BLaER1 (cell line): ENCODE measurements at regions not wholly inside any gene's neighbourhood (a gene's known extent, or its start where the extent isn't known, plus 50 kb on each side); places are given as distances from the start of the nearest gene placed in this dataset.
"Not testable (repeated sequence)": the region's sequence is repeated elsewhere in the genome, so short reads cannot be mapped to it uniquely, and the experiment has no call there.

Source experiments
- H3K27ac ChIP-seq: shearing (Covaris generic); formaldehyde crosslinking; 2 replicates; pipeline ENCODE4 v1.8.1; 2022
- H3K27me3 ChIP-seq: shearing (Covaris generic); formaldehyde crosslinking; 2 replicates; pipeline ENCODE4 v1.8.1; 2022
- H3K36me3 ChIP-seq: shearing (Covaris generic); formaldehyde crosslinking; 2 replicates; pipeline ENCODE4 v1.8.1; 2022
- H3K4me1 ChIP-seq: shearing (Covaris generic); formaldehyde crosslinking; 2 replicates; pipeline ENCODE4 v1.8.1; 2022
- H3K4me2 ChIP-seq: shearing (Covaris generic); formaldehyde crosslinking; 2 replicates; pipeline ENCODE4 v1.8.1; 2022
- H3K4me3 ChIP-seq: shearing (Covaris generic); formaldehyde crosslinking; 2 replicates; pipeline ENCODE4 v1.8.1; 2022
- H3K9ac ChIP-seq: shearing (Covaris generic); formaldehyde crosslinking; 2 replicates; pipeline ENCODE4 v1.8.1; 2022
- H3K9me3 ChIP-seq: shearing (Covaris generic); formaldehyde crosslinking; 2 replicates; pipeline ENCODE4 v1.8.1; 2022
- H4K20me1 ChIP-seq: shearing (Covaris generic); formaldehyde crosslinking; 2 replicates; pipeline ENCODE4 v1.8.1; 2022

DNA sequence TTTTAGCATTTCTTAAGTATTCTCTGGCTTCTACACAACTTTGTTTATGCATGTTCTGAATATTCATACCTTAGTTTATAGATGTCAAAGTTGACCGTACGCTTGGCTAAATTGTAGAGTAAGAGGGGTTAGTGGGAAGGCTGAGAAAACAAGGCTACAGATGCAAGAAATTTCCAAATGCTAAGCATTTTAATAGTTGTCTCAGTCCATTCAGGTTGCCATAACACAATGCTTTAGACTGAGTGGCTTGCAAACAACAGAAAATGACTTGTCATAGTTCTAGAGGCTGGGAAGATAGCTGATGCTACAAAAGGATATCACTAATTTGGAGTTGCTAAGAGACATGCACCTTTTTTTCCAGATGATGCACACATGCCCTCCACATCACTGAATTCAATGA, 53.0 kb upstream of the C1QTNF3 start:
- not testable (repeated sequence) for H3K27ac ChIP-seq, H3K9me3 ChIP-seq

DNA sequence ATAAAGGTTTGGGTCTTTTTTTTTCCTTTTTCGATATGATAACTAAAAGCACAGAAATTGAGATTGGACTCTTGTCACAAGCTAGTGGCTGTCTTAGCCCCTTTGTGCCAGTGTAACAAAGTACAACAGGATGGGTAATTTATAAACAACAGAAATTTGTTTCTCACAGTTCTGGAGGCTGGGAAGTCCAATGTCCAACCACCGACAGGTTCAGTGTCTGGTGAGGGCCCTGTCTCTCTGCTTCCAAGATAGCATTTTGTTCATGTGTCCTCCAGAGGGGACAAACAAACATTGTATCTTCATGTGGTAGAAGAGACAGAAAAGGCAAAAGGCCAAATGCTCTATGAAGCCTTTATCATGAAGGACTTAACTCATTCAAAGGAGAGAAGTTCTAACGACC, 56.9 kb upstream of the C1QTNF3 start:
- not testable (repeated sequence) for H4K20me1 ChIP-seq, H3K27ac ChIP-seq, H3K9me3 ChIP-seq, H3K4me1 ChIP-seq, H3K36me3 ChIP-seq, H3K9ac ChIP-seq, H3K4me2 ChIP-seq, H3K27me3 ChIP-seq, H3K4me3 ChIP-seq

More for the DNA sequence above, 53.0 kb upstream of the C1QTNF3 start:
- not testable (repeated sequence) for H3K36me3 ChIP-seq, H3K9ac ChIP-seq, H3K27me3 ChIP-seq, H3K4me3 ChIP-seq, H3K4me1 ChIP-seq, H3K4me2 ChIP-seq, H4K20me1 ChIP-seq

DNA sequence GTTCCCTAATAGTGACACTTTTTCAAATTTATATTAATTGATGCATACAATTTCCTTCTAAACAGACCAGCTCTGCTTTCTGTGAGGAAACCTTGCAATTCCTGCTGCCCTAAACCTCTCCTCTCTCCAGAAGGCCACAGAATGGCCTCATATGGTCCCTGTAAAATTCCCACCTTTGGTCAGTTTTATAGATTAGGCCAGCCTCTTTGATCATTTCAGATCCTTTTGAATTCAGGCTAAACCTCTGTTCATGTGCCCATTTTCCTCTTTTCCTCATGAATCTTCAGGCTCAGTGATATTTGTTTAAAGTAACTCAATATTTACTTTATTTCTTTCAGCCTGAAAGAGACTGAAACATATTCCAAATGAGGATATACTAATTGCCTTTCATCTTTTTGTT, 58.6 kb upstream of the C1QTNF3 start:
- not testable (repeated sequence) for H3K4me3 ChIP-seq, H3K9ac ChIP-seq, H3K27me3 ChIP-seq, H3K4me2 ChIP-seq, H4K20me1 ChIP-seq, H3K27ac ChIP-seq, H3K36me3 ChIP-seq, H3K4me1 ChIP-seq, H3K9me3 ChIP-seq

DNA sequence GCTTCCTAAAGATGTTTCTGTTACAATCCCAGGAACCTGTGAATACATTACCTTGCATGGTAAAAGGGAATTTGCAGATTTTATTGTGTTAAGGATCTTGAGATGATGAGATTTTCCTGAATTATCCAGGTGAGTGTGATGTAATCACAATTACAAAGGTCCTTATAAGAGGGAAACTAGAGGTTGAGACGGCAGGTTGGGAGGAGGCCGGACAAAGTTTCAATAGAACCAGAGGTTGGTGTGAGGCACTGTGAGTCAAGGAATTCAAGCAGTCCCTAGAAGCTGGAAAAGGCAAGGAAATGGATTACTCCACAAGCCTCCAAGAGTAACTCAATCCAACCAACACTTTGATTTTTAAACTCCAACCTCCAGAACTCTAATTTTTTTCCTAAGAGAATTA, 65.9 kb upstream of the C1QTNF3 start:
- not testable (repeated sequence) for H3K9me3 ChIP-seq, H4K20me1 ChIP-seq, H3K9ac ChIP-seq, H3K4me1 ChIP-seq, H3K4me2 ChIP-seq, H3K27me3 ChIP-seq, H3K36me3 ChIP-seq, H3K27ac ChIP-seq, H3K4me3 ChIP-seq

DNA sequence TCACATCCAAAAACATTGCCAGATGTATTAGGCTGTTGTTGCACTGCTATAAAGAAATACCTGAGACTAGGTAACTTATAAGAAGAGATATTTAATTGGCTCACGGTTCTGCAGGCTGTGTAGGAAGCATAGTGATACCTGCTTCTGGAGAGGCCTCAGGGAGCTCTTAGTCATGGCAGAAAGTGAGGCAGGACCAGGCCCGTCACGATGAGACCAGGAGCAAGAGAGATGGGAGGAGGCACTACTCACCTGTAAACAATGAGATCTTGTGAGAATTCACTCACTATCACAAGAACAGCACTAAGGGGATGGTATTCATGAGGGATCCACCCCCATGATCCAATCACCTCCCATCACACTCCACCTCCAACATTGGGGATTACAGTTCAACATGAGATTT, 81.3 kb upstream of the C1QTNF3 start:
- H3K27me3 ChIP-seq, H3K36me3 ChIP-seq, H4K20me1 ChIP-seq, H3K4me2 ChIP-seq, H3K9ac ChIP-seq, H3K9me3 ChIP-seq, H3K4me1 ChIP-seq, H3K27ac ChIP-seq, H3K4me3 ChIP-seq: not testable (repeated sequence)

DNA sequence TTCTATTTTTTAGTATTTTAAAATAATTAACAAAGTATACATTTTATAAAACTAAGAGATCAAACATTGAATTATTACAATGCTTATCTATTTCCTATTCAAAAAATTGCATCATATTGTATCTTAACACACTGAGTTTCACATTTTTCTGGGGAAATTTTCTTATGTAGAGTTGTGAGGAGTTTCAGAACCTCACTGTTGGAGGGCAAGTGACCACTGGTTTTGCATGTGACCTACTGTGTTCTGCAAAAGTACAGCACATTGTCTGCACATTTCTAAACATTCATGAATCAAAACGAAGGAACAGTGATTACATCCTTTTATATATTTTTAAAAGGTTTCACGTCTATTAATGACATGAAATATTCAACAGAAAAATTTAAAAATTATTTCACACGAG, 82.3 kb upstream of the C1QTNF3 start:
- H3K9me3 ChIP-seq, H4K20me1 ChIP-seq, H3K4me2 ChIP-seq, H3K9ac ChIP-seq, H3K27me3 ChIP-seq, H3K4me3 ChIP-seq, H3K27ac ChIP-seq, H3K4me1 ChIP-seq, H3K36me3 ChIP-seq: not testable (repeated sequence)

DNA sequence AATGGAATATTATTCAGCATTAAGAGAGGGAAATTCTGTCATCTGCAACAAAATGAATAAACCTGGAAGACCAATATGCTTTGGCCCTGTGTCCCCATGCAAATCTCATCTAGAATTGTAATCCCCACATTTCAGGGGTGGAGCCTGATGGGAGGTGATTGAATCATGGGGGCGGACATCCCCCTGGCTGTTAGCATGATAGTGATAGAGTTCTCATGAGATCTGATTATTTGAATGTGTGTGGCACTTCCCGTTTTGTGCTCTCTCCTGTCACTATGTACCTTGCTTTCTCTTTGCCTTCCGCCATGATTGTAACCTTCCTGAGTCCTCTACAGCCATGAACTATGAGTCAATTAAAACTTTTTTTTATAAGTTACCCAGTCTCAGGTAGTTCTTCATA, 83.7 kb upstream of the C1QTNF3 start:
- H3K36me3 ChIP-seq, H3K27ac ChIP-seq, H3K27me3 ChIP-seq, H3K4me3 ChIP-seq, H4K20me1 ChIP-seq, H3K9me3 ChIP-seq, H3K9ac ChIP-seq, H3K4me1 ChIP-seq, H3K4me2 ChIP-seq: not testable (repeated sequence)

DNA sequence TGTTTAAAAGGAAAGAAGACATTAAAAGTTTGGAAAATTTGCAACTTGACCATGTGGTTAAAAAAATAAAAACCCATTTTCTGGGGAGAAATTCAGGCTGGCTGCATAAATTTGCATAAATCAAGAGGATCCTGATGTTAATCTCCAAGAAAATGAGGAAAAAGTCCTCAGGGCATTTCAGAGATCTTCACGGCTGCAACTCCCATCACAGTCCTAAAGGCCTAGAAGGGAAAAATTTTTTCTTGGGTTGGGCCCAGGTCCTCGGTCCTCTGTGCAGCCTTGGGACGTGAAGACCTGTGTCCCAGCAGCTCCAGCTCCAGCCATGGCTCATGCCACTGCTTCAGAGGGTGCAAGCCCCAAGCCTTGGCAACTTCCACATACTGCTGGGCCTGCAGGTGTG, 84.8 kb upstream of the C1QTNF3 start:
- not testable (repeated sequence) for H3K27me3 ChIP-seq, H3K4me1 ChIP-seq, H3K4me2 ChIP-seq, H3K27ac ChIP-seq, H3K9me3 ChIP-seq, H4K20me1 ChIP-seq, H3K4me3 ChIP-seq, H3K36me3 ChIP-seq, H3K9ac ChIP-seq

DNA sequence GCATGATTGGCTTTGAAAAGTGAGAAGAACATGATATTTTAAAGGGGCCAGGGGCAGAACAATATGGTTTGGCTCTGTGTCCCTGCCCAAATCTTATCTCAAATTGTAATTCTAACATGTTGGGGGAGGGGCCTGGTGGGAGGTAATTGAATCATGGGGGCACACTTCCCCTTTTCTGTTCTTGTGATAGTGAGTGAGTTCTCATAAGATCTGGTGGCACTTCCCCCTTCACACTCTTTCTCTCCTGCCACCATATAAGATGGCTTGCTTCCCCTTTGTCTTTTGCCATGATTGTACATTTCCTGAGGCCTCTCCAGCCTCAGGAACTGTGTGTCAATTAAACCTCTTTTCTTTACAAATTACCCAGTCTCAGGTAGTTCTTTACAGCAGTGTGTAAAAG, 85.9 kb upstream of the C1QTNF3 start:
- not testable (repeated sequence) for H4K20me1 ChIP-seq, H3K9ac ChIP-seq, H3K4me3 ChIP-seq, H3K27ac ChIP-seq, H3K36me3 ChIP-seq, H3K9me3 ChIP-seq, H3K27me3 ChIP-seq, H3K4me2 ChIP-seq, H3K4me1 ChIP-seq

DNA sequence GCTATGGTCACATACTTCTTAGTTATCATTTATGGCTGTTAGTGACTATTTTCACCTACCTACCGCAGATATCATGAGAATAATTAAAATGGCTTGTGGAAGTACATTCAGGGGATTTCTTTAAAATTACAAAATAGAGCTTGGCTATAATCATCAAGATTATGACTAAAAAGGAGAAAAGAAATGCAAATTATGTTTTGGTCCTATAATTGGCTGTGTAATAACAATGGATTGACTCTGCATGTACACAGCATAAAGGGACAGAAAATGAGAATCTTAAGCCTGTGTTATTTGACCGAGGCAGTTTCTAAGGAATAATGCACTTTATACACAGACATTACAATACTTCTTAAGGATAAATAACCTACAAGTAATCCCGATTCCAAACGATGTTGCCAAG, 112.0 kb upstream of the C1QTNF3 start:
- H3K9me3 ChIP-seq, H4K20me1 ChIP-seq, H3K4me1 ChIP-seq, H3K4me2 ChIP-seq, H3K9ac ChIP-seq, H3K4me3 ChIP-seq, H3K36me3 ChIP-seq, H3K27me3 ChIP-seq, H3K27ac ChIP-seq: not testable (repeated sequence)

DNA sequence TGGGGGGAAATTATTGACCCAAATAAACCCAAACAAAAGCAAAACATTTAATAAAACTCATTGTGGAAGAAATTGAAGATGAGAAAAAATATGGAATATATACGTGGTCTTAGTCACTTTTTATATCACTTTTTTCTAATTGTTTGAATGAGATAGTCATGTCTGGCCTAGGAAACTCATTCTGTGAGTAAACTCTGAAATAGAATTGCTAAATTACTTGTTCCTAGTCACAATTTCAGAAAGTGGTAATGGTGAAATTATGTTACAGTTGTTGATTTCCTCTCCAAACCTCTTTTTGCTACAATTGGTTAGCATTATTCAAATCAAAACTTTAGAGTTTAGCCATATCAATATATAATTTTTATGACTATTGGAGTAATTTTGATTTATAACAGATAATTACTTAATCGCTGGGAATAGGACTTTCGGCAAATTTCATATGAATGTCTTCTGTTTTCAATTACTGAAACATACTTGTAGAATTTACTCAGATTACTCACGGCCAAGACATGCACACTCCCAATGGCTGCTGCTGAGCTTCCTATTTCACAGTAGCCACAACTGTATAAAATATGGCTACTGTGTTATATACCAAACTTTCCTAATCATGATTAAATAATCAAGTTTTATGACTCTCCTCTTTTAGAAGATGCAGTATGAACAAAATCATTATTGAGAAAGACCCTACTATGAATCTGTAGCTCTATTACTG, 113.8 kb upstream of the C1QTNF3 start:
- H3K4me3 ChIP-seq, H3K4me2 ChIP-seq, H3K9me3 ChIP-seq, H3K4me1 ChIP-seq, H4K20me1 ChIP-seq, H3K27ac ChIP-seq, H3K36me3 ChIP-seq, H3K27me3 ChIP-seq, H3K9ac ChIP-seq: not testable (repeated sequence)

DNA sequence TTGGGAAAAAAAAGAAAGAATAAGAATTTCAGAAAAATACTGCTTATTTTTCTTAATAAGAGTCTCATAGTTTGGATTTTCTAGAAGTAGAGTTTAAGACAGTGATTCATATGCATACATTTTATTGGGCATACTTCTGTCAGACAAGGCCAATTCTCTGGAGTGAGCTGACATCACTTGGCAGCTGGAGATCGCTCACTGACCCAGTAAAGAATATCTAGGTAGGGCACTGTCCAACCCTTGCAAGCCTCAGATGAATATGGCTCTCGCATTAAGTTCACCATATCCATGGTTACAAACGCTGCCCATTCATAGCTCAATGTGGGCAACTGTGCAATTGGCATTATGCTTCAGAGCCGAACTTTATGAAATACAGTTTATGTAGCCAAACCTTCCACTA, 117.9 kb upstream of the C1QTNF3 start:
- not testable (repeated sequence) for H3K27me3 ChIP-seq, H3K27ac ChIP-seq, H3K9me3 ChIP-seq, H3K4me3 ChIP-seq, H3K4me2 ChIP-seq, H3K4me1 ChIP-seq, H3K9ac ChIP-seq, H4K20me1 ChIP-seq, H3K36me3 ChIP-seq

DNA sequence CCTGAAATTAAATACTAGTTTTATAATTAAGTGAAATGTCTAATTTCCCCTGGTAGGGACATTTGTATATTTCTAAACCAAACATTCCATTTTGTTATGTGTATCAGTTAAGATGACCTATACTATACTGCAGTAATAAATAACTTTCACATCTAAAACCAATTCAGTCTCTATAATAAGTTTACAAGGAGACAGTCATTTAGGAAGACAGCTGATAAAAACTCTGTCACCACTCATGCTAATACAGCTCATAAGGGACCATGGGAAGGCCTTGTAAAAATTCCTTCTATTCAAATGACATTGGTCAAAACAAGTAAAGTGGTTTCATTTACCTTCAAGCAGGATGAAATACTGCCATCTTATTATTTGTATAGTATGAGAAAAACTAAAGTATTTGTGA, 128.4 kb upstream of the C1QTNF3 start:
- not testable (repeated sequence) for H4K20me1 ChIP-seq, H3K9me3 ChIP-seq, H3K27ac ChIP-seq, H3K27me3 ChIP-seq, H3K4me3 ChIP-seq, H3K9ac ChIP-seq, H3K4me1 ChIP-seq, H3K4me2 ChIP-seq
- peaks cover 15% of the 10 kb centered on the region for H3K36me3 ChIP-seq

DNA sequence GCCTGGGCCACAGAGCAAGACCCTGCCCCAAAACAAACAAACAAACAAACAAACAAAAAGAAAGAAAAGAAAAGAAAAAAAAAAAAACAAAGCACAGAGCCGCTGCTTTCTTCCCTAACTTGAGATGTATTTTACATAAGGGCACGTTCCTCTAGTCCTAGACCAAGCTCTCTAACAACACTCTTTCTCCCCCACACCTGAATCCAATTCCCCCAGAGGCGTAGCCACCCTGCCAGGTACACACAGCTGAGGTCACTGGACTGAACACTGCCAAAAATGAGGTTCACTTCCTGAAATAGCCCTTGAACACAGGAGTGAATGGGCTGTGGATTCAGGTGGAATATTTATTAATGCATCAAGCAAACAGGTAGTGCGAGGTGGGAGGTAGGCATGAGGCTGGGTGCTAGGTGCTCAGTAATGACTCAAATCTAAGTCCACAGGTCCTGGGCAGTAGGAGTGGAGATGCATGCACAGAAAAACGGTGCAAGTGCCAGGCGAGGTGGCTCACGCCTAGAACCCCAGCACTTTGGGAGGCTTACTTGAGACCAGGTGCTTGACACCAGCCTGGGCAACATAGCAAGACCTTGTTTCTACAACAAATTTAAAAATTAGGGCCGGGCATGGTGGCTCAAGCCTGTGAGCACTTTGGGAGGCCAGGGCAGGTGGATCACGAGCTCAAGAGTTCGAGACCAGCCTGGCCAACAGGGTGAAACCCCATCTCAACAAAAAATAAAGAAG, 136.6 kb upstream of the C1QTNF3 start:
- not testable (repeated sequence) for H3K9ac ChIP-seq, H4K20me1 ChIP-seq, H3K27me3 ChIP-seq, H3K9me3 ChIP-seq, H3K4me2 ChIP-seq, H3K4me1 ChIP-seq, H3K27ac ChIP-seq, H3K4me3 ChIP-seq
- H3K36me3 ChIP-seq, result peaks cover 58% of the 10 kb centered on the region

DNA sequence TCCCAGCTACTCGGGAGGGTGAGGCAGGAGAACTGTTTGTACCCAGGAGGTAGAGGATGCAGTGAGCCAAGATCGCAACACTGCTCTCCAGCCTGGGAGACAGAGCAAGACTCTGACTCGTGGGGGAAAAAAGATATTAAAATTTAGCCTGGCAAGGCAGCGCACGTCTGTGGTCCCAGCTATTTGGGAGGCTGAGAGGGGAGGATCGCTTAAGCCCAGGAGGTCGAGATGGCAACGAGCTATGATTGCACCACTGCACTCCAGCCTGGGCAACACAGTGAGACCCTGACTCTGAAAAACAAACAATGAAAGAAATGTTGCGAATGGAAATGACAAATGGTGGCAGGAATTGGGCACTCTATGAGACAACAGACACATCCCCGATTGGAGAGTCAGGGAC, 137.2 kb upstream of the C1QTNF3 start:
- not testable (repeated sequence) for H3K4me1 ChIP-seq, H3K27me3 ChIP-seq, H3K4me3 ChIP-seq, H3K27ac ChIP-seq, H3K9ac ChIP-seq, H3K9me3 ChIP-seq, H4K20me1 ChIP-seq, H3K4me2 ChIP-seq
- peaks cover 54% of the 10 kb centered on the region for H3K36me3 ChIP-seq
